ENCODE measurements at regions not wholly inside any gene's neighbourhood (a gene's known extent, or its start where the extent isn't known, plus 50 kb on each side); places are given as distances from the start of the nearest gene placed in this dataset.
"Not testable (repeated sequence)": the region's sequence is repeated elsewhere in the genome, so short reads cannot be mapped to it uniquely, and the experiment has no call there.

DNA sequence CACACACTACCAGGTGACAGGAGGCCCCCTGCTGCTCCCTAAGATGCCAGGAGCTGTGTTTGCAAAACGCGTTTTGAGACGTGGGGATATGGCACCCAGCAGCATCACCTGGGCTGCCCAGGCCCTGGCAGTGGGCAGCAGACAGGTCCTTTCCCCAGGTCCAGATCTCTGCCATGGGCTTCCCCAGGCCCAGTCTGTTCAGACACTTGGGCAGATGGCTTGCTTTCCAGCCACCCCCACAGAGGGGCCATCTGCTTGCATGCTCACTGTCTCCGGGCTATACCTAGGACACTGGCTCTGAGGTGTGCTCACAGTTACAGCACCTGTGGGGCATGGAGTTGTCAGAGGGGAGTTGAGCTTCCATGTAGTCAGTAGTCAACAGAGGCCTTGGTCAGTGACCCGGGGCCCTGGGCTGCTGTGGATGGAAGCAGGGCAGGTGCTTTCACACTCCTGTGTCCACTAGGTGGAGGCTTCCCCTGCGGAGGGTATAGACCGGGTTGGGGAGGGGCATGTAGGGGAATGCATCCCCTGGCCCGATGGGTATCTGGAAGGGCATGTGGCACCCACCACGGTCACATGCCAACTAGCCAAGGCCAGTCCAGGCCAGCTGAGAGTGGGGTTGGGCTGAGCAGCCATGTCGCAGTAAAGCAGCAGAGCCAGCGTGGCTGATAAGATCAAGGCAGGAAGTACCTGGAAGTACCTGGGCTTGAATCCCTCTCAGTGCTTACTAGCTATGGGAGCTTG is 185.4 kb upstream of the SLC24A3 start:
- no peak for DNase-seq

DNA sequence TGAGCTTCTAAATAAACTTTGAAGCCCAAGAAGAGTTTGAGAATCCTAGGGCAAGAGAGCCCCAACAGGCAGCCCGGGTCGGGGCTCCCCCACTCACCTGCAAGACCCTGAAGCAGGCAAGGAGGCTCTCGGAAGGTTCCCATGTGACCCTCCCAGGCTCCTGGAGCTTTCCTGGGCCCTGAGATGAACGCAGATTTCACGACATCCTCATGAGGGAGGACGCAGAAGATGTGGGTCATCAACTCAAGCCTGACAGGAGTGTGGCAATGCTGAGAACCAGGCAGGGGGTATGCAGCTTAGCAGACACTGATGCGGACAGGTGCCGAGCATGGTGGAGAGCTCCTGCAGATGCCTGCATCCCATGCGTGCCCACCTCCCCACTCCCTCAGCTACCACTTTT is 184.5 kb upstream of the SLC24A3 start:
- no peak for DNase-seq

DNA sequence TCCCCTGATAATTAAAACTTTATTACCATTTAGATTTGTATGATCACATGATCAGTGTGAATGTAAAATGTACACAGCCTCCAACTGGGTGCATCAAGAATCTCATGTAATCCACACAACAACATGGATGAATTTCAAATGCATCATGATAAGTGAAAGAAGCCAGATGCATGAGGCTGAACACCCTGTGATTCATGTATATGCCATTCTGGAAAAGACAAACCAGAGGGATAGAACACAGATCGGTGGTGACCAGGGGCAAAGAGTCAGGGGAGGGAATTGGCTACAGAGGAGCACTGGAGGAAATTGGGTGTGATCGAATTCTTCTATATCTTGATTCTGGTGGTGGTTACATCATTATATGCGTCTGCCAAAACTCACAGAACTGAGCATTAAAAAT is 170.7 kb upstream of the SLC24A3 start:
- DNase-seq, result no peak

DNA sequence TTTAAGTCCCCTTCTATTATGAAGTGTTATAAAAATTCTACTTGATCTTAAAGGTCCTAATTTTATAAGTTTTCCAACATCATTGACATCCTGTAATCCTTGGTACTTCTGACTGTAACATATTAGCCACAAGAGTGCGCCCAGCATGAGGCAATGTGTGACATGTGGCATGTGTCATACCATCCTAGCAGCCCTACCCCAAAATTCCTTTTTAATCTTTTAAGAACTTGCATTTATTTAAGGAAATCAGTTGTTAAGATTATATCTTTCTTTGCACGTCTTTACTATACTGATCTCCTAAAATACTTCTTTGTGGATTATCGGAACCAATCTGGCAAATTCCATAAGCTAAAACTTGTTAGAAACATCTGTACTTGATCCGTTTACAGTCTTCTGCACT is 167.1 kb upstream of the SLC24A3 start:
- no peak for DNase-seq

DNA sequence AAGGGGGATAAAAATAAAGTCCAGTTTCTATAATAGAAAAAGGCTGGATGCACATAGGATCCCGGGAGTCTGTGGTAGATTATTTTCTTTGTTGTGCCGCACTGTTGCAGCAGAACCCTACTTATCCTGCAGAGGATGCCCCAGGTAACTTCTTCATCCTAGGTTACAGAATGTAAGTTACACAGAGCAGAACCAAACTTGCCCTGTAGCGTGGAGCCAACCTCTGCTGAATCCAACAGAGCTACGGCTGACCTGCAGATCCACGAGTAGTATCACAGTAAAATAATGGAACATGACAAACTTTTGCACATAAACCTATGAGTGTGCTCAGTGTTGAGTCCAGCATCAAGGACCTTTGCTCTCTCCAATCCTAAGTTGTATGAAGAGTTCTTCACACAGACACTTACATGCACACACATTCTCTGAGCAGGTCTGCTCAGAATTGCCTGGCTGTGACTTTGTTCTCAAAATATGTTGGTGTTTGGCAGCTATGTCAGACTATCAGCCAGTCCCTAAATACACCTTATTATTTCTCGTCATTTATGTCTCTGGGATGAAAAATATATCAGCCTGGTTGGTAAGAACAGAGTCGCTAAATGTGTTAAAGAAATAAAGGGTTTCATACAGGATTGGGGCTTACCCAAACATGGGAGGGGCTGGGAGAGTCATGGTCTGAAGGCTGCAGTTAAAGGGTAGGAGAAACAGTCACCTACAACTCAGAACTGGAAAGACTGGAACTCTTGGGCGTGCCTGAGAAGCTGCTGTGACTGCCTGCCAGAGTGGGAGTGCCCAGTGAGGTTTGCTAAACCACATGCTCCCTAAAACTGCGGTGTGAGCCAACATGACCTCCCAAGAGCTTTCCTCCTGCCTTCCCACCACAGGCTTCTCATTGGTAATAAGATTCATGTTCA is 165.1 kb upstream of the SLC24A3 start:
- peak; percentile 42 for DNase-seq

DNA sequence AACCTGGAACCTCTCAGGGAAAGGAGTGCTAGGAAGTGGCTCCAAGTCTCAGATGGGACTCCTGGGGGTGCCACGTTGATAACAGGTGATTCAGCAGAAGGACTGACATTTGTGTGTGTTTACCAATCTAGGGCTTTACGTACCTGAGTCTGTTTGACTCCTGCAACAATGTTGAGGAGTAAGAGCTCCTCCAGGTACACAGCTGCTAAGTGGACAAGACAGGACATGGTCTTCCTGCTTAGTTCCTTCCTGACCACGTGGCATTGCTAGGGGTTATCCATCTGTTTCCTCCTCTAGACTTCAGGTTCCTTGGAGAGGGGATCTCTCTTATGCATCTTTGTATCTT is 164.5 kb upstream of the SLC24A3 start:
- DNase-seq, result no peak

DNA sequence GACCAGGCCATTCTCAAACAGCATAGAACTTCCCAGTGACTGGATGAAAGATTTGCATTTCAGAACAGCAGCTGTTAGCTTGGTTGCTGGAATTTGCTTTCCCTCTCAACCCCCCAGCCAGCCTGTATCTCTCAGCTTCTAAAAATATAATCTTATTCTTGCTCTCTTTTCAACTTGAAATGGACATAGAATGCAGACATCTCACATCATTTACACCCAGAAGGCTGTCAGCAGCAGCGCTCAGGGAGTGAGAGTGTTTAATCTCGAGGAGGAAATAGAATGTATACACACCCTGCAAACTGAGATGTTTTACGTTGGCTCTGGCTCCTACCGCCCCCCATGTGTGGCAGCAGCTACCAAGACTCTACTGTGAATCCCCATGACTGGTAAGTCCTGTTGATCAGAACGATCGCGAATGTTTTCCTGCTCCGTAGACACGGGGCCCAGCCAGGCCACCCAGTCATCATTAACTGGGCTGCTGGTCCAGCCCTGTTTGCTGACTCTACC is 163.4 kb upstream of the SLC24A3 start:
- DNase-seq, result no peak

DNA sequence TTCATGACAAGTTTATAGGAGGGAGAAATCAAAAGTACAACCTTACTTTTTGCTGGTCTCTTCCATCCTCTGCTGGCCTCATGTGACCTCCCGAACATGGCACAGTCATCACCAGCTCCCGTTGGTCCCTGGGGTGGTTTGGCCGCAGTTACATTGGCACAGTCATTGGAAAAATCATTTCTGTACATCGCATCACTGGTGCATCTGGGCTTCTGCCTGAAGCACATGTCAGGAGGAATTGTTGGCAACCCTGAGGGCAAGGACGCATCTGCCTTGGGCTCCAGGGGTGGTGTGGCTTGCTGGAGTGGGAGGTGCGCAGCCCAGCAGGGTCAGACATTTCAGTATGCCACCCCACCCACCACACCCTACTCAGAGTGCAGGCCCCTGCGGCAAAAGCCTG is 162.9 kb upstream of the SLC24A3 start:
- no peak for DNase-seq

DNA sequence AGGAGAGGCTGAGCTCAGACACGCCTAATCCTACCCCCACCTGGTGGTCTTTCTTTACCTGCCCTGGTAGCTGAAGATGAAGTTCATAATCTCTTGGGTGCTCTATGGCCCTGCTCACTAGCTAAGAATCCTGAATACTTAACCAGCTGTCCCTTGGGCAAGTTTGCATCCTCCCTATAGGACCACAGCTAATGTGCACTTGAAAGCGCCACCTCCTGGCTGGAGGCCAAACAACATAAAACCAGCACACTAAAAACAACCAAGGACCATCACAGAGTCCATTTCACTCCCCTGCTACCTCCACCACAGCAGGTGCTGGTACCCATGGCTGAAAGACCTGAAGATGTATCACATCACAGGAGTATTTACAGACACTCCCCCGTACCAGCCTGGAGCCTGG is 155.5 kb upstream of the SLC24A3 start:
- DNase-seq, result no peak

GRCh38 chr20:19064788-19065187 is 147.7 kb upstream of the SLC24A3 start:
- not testable (repeated sequence) for DNase-seq

DNA sequence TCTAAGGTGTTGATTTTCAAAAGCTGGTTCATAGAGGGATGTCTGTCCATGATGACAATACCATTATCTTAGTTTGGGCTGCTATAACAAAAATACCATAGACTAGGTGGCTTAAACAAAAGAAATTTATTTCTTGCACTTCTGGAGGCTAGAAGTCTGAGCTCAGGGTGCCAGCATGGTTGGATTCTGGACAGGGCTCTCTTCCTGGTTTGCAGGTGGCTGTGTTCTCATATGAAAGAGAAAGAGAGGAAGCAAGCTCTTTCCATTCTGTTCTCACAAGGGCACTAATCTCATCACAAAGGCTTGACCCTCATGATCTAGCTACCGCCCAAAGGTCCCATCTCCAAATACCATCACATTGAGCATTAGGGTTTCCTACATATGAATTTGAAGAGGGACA is 144.5 kb upstream of the SLC24A3 start:
- DNase-seq, result no peak

GRCh38 chr20:19070026-19070425 is 142.4 kb upstream of the SLC24A3 start:
- no peak for DNase-seq

- DNase-seq, result no peak
Measured at GRCh38 chr20:19070681-19071445, 141.6 kb upstream of the SLC24A3 start.

DNA sequence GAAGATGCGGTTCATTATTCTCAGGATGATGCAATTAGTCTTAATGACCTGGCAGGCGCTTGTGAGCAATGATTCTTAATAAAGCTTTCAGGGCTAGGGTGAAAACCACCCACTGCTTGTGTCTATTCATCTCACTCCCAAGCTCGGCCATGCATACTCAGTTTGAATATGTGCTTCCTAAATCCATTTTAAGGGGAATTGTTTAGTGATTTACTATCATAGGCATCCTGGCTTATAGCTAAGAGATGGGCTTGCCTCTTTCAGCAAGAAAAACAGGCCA is 141.1 kb upstream of the SLC24A3 start:
- no peak for DNase-seq

- no peak for DNase-seq
Measured at GRCh38 chr20:19071902-19072498, 140.4 kb upstream of the SLC24A3 start.

DNA sequence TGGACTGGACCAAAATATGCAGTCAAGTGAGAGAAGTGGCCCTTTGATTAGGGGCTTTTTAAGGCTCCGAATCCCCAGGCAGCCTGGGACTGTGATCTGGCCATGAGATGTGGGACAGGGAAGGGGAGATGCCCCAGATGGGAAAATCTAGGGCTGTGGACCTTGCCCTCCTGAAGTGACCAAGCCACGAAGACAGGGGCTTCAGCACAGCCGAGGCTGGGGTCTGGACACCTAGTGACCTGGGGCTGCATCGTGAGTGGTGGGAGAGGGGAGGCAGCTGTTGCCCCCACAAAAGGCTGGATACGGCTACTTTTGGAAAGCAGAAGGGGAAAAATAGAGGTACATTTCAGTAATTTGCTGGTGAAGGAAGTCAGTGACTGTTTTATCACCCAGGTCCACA is 139.5 kb upstream of the SLC24A3 start:
- DNase-seq, result no peak

GRCh38 chr20:19073584-19074218 is 138.7 kb upstream of the SLC24A3 start:
- no peak for DNase-seq

DNA sequence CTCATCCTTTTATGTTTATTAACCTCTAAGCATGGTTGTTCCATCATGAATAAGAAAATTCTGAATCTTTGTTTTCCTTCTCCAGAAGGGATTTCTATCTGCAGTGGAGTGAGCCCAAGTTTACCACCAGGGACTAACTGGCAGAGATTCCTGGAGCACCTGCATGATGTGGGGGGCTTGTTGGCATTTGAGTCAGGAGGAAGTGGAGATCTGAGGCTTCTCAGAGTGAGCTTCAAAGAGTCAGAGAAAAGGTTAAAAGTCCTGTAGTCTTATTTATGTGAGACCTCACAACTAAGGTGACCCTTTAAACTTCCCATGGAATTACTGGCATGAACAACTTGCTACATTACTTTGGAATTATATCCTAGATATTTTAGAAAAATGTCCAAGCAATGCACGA is 138.1 kb upstream of the SLC24A3 start:
- DNase-seq, result no peak

GRCh38 chr20:19074828-19075516 is 137.5 kb upstream of the SLC24A3 start:
- DNase-seq, result no peak

- no peak for DNase-seq
Measured at GRCh38 chr20:19077370-19078220, 134.8 kb upstream of the SLC24A3 start.
